T-helper 2 cell (primary cell): ENCODE measurements at regions not wholly inside any gene's neighbourhood (a gene's known extent, or its start where the extent isn't known, plus 50 kb on each side); places are given as distances from the start of the nearest gene placed in this dataset.
A peak's percentile ranks its signal among the peaks of the same experiment; 100 is the strongest.
"Not testable (repeated sequence)": the region's sequence is repeated elsewhere in the genome, so short reads cannot be mapped to it uniquely, and the experiment has no call there.

Experiments used
- DNase-seq, 5 experiments: peaks; one replicate each; pipeline versions ENCODE4 v3.0.0 to v3.0.0-alpha.2; 2012 to 2022

GRCh38 chr5:10125116-10125515 is 124.6 kb downstream of the ATPSCKMT start:
- no peak for DNase-seq

GRCh38 chr5:10124287-10124686 is 125.4 kb downstream of the ATPSCKMT start:
- no peak for DNase-seq

- no peak for DNase-seq
Measured at GRCh38 chr5:10123254-10123989, 126.3 kb downstream of the ATPSCKMT start.

GRCh38 chr5:10122076-10122726 is 127.5 kb downstream of the ATPSCKMT start:
- DNase-seq: no peak

- no peak for DNase-seq
Measured at GRCh38 chr5:10120934-10121333, 128.8 kb downstream of the ATPSCKMT start.

GRCh38 chr5:10118150-10118549 is 131.5 kb downstream of the ATPSCKMT start:
- no peak for DNase-seq

GRCh38 chr5:10116594-10116993 is 133.1 kb downstream of the ATPSCKMT start:
- no peak for DNase-seq

- no peak for DNase-seq
Measured at GRCh38 chr5:10115669-10116068, 134.0 kb downstream of the ATPSCKMT start.

GRCh38 chr5:10111571-10111970 is 138.1 kb downstream of the ATPSCKMT start:
- peak in 1 of 5 experiments; percentile 24 for DNase-seq

- DNase-seq: no peak
Measured at GRCh38 chr5:10110228-10110627, 139.5 kb downstream of the ATPSCKMT start.

GRCh38 chr5:10109299-10109698 is 140.4 kb downstream of the ATPSCKMT start:
- no peak for DNase-seq

GRCh38 chr5:10106806-10107205 is 142.9 kb downstream of the ATPSCKMT start:
- no peak for DNase-seq

GRCh38 chr5:10106285-10106684 is 143.4 kb downstream of the ATPSCKMT start:
- DNase-seq: no peak

- no peak for DNase-seq
Measured at GRCh38 chr5:10102706-10103497, 146.8 kb downstream of the ATPSCKMT start.

GRCh38 chr5:10102235-10102634 is 147.5 kb downstream of the ATPSCKMT start:
- DNase-seq: not testable (repeated sequence)

- no peak for DNase-seq
Measured at GRCh38 chr5:10099548-10099947, 150.1 kb downstream of the ATPSCKMT start.

GRCh38 chr5:10091701-10092100 is 158.0 kb downstream of the ATPSCKMT start:
- DNase-seq: no peak

GRCh38 chr5:10090074-10090473 is 159.6 kb downstream of the ATPSCKMT start:
- no peak for DNase-seq

- DNase-seq: no peak
Measured at GRCh38 chr5:10085185-10085584, 164.5 kb downstream of the ATPSCKMT start.

- no peak for DNase-seq
Measured at GRCh38 chr5:10081584-10081983, 168.1 kb downstream of the ATPSCKMT start.

- no peak for DNase-seq
Measured at GRCh38 chr5:10077791-10078545, 171.7 kb downstream of the ATPSCKMT start.

- DNase-seq: no peak
Measured at GRCh38 chr5:10073441-10074104, 176.1 kb downstream of the ATPSCKMT start.
